ENCODE measurements at regions not wholly inside any gene's neighbourhood (a gene's known extent, or its start where the extent isn't known, plus 50 kb on each side); places are given as distances from the start of the nearest gene placed in this dataset.

DNA sequence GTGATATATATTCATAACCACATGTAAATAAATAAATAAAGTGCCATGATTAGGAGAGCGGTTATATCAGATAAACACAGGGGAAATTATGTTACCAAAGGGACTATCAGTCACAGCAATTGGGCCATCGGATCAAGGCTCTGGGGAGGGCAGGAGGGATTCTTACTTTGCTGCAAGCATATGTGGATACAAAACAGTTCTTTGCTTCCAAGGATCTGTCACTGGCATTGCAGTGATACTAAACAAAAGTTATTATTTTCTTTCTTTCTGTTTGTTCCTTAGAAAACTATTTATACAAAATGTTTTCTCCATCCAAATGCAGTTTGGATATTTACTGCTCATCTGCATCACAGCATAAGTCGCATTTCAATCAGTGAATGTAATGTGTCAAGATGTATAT is 188.4 kb upstream of the MGMT start:
- DNase-seq = no peak

- no peak for DNase-seq
Observed at GRCh38 chr10:129279446-129280154, 187.4 kb upstream of the MGMT start.

GRCh38 chr10:129280155-129280502 is 186.9 kb upstream of the MGMT start:
- no peak for DNase-seq

DNA sequence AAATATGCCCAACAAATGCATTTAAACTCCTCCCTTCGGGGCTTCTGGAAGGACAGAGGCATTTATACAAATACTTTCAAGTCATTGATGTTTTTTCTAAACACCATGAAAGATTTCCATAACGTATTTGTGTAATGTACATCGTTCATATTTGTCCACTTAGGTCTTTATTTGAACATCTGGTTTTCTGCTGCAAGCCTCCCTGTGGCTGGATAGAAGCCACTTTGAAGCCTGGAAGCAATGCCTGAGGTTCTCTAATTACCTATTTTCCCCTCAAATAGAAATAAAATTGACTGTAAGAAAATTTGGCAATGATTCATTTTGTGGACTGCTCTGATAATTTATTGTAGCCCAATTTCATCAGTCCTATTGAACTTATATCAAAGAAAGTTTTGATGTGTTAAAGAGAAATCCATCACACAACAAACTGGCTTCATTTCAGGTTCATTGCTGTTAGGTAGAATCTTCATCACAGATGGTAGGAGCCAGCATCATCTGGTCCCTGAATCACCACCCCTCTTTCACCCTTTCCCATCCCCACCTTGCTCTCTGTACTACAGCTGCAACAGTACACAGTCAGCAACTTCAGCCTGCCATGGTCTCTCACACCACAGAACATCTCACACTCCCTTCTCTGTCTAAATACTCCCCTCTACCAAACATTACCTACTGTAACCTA is 186.0 kb upstream of the MGMT start:
- DNase-seq = no peak

DNA sequence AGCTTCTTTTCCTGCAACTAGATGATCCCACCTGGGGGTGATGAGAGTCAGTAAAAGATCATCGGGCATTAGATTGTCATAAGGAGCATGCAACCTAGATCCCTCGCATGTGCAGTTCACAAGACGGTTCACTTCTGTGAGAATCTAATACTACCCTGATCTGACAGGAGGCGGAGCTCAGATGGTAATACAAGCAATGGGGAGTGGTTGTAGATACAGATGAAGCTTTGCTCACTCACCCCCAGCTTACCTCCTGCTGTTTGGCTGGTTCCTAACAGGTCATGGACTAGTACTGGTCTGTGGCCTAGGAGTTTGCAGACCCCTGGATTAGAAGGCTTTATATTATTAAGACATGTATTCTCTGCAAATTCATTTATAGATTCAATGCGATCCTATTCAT is 181.6 kb upstream of the MGMT start:
- DNase-seq = no peak

DNA sequence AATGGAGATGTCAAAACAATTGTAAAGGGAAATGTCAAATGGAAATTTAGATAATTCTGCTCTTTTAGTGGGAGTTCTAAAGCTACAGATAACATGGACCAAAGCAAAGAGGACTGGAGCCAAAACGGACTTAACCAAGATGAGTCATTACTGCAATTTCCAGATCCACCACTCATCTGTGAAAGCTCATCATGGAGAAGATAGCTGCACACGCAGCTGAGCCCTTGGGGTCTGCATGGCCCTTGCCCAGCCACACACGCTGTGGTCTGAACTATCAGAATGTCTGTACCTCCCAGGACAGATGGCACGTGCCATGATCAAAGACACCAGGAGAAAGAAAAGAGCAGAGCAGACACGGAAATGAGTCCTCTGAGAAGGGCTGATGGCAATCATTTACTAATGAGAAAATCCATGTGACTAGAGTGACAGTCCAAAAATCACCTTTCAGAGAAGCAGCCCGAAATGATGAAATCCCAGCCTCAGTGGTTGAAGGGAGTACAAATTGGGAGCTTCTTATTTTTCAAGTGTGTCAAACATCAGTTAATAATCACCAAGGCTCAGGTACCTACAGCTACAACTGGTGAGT is 177.9 kb upstream of the MGMT start:
- no peak for DNase-seq

GRCh38 chr10:129293991-129294700 is 172.9 kb upstream of the MGMT start:
- no peak for DNase-seq

DNA sequence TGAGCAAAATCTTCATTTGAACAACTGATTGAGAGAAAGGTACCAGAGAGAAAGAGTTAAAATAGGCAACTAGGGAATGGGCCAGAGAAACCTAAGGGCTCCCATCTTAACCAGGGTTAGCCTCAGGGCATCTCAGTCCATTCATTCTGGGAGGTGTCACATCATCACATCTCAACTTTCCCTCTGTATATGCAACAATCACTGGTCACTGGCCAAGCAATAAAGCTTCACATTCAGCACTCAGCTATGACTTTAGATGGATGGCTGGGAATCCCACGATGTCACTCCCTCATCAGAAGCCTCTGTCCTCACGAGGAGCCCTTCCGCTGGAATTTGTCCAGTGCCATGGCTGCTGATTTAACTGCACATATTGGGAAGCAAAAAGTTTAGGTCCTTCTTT is 172.1 kb upstream of the MGMT start:
- DNase-seq = no peak

DNA sequence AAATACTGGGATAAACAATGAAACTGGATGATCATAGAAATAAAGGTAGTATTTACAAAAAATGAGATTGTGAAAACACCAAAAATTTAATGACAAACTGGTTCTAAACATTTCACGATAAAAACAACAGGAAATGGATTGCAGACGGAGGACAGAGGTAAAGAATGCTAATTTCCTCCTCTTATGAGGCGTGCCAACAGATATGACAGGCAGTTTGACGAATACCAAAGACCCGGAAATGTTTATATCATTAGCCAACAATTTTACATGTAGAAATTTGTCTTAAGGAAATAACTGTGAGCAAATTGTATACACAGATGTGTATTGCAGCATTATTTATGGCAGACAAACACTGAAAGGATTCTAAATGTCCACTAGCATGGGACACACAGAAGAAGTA is 162.0 kb upstream of the MGMT start:
- DNase-seq = no peak

GRCh38 chr10:129307141-129307540 is 159.9 kb upstream of the MGMT start:
- DNase-seq = no peak

- DNase-seq = no peak
Observed at GRCh38 chr10:129308953-129309564, 158.0 kb upstream of the MGMT start.

GRCh38 chr10:129309565-129309964 is 157.5 kb upstream of the MGMT start:
- no peak for DNase-seq

GRCh38 chr10:129310881-129311280 is 156.2 kb upstream of the MGMT start:
- no peak for DNase-seq

GRCh38 chr10:129319934-129320333 is 147.1 kb upstream of the MGMT start:
- no peak for DNase-seq

DNA sequence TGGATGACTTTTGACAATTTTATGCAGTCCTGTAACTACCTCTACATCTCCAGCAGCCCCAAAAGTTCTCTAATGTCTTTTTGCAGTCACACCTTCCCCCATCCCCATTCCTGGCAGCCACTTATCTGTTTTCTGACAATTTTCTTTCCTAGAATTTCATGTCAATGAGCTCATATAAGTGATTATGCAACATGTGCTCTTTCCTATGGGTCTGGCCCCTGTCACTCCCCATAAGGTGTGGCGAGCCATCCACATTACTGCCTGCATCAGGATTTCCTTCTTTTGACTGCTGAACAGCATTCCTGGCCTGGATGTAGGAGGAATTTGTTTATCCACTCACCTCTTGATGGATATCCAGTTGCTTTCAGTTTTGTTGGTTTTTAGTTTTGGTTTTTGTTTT is 146.7 kb upstream of the MGMT start:
- DNase-seq = no peak

- no peak for DNase-seq
Observed at GRCh38 chr10:129321727-129322126, 145.3 kb upstream of the MGMT start.

DNA sequence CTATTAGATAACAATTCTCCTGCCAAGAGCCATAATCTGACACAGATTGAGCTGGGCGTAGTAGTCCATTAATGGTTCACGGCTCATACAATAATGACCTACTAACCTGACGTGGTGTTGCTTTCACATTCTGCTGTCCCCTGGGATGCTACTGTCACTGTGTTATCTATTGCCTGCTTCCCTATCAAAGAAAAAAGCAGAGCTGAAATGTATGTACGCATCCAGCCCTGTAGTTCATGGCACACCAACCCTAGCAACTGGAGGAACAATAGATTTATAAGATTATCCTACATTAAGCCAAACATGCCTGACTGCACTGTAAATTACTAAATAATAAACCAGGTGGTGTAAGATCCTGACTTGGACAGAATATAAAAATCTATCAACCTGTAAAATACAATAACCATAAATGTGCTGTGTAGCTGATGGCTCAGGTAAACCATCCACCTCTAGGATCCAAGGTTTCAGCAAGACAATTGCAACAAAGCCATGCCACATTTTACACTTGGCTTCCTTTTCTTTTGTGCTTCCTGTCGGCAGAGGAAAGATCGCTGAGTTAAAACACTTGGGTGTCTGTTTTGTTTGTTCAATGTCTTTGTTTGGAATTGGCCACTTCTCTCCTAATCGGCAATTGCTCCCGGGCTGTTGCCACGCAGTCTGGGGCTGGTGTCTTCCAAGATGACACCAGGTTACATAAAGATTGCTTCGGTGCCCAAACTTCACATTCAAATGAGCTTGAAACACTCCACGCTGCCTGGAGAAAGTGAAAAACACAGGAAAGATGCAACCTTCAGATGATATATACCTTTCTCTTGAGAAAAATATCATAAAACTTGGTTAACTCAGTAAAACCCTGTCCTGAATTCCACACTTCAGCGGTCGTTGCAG is 143.9 kb upstream of the MGMT start:
- no peak for DNase-seq

DNA sequence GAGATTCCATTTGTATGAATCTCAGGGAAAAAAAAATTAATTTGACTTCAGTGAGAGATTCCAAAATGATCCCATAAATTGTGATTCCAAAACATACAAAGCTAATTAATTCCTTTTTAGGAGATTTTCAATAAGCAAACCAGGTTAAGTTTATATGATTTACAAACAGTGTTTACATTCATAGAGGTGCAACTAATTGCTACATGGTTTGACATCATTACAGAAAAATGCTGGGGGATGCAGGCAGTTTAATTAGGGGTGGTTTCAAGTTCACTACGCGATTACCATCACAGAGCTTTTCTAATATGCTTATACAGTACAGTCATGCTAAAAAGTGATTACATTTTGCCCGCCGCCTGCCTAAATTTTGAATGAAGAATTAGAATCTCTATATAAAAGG is 143.2 kb upstream of the MGMT start:
- no peak for DNase-seq

DNA sequence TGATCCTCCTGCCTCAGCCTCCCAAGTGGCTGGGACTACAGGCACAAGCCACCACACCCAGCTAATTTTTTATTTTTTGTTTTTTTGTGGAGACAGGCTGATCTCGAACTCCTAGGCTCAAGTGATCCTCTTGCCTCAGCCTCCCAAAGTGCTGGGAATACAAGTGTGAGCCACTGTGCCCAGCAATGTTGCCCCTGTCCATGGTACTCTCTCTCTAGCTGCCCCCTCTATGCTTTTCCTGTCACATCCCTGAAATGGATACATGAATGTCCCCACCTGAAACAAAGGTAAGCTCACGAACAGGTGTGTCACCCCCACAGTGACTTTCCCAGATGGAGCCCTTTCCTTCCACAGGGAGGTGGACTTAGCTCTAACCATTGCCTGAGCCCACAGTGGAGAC is 141.1 kb upstream of the MGMT start:
- DNase-seq = no peak

DNA sequence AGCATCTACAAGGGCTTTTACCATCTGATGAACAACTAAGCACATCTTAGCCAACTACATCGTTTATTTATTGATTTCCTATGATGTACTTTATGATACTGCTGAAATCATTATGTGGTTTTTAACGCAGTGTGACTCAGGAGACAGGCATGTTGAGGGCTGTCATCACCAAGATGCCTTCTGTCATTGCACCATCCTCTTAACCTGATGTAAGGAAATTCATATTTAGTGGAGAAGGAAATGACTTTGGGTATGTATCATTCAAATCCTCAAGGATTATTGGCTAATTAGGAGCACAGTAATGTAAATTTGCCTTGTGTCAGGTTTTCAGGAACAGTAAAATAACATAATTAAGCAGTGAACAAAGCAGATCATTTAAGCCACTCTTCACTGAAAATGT is 138.5 kb upstream of the MGMT start:
- DNase-seq = no peak

DNA sequence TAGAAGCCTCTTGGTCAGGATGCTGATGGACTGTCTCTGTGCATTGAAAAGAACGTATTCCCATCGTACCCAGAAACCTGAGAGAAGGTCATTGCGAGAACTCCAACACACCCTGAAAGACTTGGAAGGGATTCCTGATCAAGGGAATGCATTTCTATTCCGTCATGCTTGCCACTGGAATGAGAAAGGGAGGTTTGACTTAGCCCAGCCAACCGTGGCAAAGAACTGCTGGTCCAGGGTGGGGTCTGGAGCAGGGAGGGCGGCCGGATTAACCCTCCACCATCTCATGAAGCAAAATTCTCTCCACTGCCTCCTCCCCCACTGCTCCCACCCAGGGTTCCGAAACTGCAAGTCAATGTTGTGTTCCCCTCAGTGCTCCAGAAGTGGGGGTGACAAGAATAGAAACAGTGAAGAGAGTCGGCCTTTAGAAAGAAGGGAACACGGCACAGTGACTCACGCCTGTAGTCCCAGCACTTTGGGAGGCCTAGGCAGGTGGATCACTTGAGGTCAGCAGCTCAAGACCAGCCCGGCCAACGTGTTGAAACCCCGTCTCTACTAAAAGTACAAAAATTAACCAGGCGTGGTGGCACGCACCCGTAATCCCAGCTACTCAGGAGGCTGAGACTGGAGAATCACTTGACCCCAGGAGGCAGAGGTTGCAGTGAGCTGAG is 137.5 kb upstream of the MGMT start:
- no peak for DNase-seq

DNA sequence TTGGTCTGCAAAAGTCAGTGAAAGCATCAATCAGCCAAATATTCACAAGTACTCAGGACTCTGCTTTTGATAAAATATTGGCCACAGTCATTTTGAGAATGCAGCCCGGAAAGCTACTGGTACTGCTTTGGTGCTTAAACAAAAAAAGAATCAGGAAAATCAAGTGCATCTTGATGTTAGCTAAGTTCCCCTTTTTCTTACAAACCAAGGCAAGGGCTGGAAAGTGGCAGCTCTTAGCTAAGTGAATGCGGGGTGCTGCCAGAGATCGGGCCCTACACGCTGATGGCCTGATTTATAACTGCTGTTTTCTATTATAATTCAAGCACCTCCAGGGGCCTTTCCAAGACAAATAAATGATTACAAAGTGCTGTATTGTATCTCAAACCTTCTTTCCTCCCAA is 136.8 kb upstream of the MGMT start:
- no peak for DNase-seq

All from NCI-H2029 treated with DMSO at 0.1 percent for 48 hours (cell line).